Left kidney (tissue), 1 donor: ENCODE measurements at regions not wholly inside any gene's neighbourhood (a gene's known extent, or its start where the extent isn't known, plus 50 kb on each side); places are given as distances from the start of the nearest gene placed in this dataset.

Experiments used
- DNase-seq: peaks from one replicate; pipeline ENCODE4 v3.0.0-alpha.2; 2013

DNA sequence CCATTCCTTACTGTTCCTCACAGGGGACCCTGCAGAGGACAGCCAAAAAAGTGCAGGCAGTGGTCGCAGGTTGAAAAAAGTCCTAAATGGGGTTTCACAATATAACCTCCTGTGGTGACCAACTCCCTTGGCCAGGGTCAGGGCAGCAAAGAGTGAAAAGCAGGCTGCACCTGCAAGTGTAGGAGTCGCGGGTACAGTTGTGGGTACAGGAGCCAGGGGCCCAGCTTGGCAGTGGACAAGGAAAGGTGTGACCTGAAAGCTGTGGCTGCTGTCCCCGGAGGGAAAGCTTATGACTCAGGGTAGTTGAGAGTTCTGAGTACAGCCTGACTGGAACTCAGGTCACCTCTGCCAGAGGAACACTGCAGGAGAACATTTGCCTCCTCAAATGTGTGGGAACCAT lies 1114.1 kb downstream of the ROBO2 start:
- DNase-seq, result no peak

DNA sequence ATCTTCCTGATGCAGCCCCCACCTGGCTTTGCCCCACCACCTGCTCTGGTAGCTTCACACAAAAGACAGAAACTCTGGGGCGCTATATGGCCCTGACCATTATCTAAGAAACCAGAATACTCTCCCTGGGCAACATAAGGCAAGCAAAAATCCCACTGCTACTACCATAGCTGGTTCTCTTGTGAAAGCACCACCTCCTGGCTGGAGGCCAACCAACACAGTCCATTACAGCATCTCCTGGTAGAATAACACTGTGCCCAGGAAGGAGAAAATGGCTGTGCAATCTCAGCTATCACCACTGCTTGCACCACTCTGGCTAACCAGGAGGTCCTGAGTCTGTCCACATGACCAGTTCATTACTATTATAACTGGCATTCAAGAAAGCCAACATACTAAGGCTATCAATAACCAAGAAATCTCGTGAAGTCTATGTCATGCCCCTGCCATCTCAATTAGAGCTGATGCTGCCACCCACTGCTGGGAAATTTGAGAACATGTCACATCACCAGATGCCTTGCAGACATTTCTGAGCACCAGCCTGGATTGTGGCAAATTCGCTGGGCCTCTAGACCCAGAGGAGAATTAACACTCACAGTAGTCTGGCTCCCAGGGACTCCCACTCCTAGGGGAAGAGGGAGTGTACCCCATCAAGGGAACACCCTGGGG lies 1114.8 kb downstream of the ROBO2 start:
- DNase-seq, result no peak

DNA sequence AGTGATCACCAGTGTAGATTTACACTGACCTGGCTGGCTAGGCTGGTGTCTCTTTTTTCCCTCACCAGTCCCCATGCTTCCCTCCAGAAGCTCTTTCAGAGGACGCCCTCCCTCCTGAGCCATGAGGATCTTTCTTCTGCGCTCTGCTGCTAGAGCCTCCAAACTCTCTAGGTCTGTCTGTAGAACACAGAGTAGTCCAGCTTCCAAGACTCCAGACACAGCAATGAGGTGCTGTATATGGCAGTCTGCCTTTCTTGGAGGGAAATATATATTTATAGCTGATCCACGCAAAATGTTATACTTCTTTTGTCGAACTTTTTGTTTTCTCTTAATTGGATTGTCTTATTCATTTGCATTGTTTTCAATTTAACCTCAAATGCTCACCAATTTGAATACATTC lies 1121.8 kb downstream of the ROBO2 start:
- DNase-seq, result no peak

DNA sequence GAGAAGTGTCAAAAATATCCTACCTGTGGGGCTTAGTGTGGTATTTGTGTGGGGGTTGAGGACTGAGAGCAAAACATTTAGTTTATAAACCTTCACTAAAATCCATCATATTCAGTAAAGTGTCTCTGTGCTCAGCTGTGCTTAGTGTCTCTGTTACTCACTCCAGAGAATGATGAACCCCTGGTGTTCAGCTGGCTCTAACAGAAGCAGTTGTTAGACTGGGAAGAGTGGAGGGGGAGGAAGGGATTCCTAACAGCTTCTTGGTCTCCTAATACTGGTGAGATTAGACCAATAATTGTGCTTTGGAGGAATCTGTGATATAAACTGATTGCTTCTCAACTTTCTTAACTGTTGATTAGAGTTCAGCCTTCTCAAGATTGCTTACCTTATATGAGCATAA lies 1123.5 kb downstream of the ROBO2 start:
- DNase-seq, result no peak

DNA sequence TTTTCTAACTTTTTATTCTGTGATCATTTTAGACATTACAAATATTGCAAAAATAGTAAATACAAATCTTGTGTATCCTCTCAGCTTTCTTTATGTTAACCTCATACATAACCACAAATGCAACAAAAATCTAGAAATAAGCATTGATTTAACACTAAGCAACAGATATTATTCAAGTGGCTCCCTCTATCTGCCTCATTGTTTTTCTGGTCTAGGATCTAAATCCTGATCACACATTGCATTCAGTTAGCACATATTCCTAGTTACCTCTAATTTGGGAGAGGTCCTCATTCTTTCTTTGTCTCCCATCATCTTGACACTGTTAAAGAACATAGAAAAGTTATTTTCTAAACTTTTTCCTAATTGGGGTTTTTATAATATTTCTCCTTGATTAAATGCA lies 1126.0 kb downstream of the ROBO2 start:
- no peak for DNase-seq

DNA sequence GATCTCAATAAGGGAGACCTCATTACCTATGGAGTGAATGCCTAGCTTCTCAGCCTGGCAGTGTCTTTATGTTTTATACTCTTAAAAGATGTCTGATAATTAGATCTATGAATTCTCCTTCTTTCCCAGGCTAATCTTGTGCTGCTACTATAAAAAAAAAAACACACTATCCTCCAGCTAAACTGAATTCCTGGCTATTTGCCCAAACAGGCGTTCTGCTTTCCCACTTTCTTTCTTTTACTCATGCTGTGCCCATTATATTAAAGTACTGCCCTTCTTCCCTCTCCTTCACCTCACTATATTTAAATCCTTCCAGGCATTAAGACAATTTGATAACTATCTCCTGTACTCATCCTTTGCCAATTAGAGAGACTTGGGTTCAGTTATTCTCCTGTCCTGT lies 1134.9 kb downstream of the ROBO2 start:
- DNase-seq, result no peak

DNA sequence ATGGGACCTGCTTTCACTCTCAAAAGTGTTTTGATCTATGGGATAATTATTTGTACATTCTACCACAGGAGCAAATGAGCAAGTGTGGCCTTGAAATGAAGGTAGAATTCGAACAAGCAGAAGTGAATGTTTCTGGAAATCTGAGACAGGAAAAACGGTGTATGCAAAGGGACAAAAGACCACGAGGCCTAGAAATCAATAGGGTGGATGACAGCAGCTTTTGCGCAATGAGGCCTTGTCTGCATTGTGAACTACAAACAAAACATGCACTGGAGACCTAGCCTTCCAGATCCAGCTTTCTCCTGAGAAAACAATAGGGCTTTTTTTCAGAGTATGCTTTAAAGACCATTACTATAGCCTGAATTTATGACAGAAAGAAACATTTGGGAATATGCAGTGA lies 1137.0 kb downstream of the ROBO2 start:
- DNase-seq, result no peak

DNA sequence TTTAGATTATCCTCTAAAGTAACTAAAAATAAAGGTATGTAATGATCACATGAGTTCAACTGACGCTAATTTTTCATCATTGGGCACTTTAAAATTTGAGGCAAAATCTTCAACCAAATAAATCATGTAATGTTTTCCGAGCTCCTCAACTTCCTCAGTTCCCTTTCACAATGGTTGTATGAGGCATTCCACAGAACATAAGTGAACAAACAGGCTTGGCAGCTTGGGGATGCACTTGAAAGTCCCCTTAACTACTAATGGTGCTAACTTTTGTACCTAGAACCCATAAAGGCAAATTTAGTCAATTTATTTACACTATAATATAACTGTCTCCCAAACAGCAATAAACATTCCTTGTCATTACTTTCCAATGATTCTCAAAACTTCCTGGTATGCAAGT lies 1137.9 kb downstream of the ROBO2 start:
- no peak for DNase-seq

DNA sequence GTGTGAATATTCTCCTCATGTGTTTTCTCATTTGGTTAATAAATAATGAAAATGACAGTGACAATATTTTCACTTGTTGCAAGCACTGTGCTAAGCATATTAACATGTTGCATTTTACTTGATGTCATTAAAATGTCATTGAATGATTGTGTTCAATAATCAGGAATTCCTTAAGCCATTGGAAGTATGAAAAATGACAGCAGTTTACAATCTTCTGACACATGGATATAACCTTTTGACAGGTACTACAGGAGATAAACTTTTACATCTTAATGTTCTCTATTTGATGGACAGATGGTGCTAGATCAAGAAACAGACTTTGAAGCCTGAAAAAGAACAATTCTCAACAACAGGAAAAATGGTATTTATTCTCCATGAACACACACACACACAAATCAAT lies 1138.3 kb downstream of the ROBO2 start:
- DNase-seq, result no peak

DNA sequence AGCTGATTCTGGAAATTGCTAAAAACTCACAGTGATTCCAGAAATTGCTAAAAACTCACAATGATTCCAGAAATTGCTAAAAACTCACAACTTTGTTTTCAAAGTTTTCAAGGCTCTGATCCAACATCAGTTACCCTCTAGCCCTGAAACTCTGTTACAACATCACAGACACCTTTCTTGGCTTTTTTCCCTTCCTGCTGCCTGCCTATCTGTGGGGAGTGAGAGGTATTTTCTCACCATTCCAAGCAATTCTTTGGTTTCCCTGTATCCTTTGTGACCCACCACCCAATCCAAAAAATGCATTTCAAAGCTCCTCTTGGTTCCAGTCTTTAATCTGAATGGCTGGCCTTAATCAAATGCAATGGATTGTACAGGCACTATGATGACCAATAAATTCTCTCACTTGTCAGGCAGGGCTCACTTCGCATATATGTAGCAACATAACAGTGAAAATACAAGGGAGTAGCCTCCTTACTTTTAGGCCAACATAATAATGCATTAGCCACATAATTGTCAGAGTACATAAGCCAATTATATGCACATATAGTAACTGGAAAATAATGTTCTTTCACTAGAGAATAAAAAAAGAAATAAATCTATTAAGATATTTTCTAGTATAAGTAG lies 1139.0 kb downstream of the ROBO2 start:
- no peak for DNase-seq

DNA sequence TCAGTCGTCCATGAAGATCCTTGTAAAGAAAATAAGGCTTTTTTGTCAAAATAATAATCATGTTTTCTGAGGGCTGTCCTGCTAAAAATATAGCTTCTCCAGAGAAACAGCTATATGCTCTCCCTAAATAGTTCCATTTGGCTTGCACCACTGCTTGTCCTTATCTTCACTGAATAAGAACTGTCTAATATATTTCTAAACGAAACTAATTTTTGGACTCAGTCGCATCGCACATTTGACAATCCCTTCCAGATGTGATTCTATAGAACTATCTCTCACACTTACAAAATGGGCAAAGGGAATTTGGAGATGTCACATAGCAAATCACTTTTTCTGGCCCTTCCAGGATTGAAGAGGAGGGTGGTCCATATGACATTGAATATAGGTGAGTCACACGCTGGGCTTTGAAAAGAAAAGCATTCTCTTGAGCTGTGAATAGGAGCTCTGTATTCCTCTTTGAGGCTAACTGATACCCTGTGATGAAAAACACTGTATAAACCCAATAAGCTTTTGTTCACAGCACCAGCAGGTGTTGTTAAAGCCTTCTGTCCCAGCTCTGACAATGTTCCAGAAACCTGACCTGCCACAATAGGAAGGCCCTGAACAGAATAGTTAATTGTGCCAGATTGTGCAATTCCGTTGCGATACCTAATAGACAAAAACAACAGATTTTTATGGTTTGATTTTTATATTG lies 1144.2 kb downstream of the ROBO2 start:
- no peak for DNase-seq

DNA sequence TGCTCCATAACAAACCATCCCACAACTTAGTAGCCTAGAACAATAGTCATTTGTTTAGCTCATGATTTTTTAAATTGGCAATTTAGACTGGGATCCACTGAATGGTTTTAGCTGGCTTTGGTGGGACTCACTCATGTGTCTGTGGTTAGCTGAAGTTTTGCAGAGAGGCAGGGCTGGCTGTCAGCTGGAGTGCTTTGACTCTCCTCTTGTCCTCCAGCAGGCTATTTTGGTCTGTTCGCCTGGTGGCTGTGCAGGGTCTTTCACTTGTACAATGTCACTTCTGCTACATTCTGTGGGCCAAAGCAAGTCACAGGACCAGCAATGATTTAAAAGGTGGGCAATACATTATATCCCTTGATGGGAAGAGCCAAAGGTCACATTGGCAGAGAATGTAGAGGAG lies 1146.5 kb downstream of the ROBO2 start:
- DNase-seq, result no peak

DNA sequence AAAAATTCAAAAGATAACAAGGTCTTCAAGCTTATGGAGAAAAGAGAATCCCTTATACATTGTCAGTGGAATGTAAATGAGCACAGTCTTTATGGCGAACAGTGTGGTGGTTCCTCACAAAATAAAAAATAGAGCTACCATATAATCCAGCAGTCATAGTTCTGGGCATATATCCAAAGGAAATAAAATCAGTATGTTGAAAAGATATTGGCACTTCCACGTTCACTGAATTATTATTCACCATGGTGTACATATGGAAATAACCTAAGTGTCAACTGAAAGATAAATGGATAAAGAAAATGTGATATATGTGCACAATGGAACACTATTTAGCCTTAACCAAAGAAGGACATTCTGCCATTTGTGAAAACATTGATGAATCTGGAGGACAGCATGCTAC lies 1161.2 kb downstream of the ROBO2 start:
- no peak for DNase-seq

DNA sequence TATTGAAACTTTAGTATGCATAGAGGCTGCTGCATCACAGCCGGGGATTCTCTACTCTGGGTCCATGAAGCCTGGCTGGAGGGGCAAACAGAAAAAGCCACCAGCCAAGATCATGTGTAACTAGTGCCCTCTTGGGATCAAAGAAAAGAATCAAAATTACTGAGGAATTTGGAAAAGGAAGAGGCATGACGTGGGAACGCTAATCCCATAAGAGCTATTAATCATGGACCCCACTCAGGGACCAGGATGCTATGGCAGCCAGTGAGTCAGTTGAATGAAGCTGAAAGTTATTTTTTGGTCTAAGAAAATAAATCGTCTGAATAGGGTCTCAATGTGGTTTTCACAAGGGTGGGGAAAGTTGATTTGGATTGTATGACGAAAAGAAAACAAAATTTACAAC lies 1165.1 kb downstream of the ROBO2 start:
- DNase-seq, result peak; percentile 40

DNA sequence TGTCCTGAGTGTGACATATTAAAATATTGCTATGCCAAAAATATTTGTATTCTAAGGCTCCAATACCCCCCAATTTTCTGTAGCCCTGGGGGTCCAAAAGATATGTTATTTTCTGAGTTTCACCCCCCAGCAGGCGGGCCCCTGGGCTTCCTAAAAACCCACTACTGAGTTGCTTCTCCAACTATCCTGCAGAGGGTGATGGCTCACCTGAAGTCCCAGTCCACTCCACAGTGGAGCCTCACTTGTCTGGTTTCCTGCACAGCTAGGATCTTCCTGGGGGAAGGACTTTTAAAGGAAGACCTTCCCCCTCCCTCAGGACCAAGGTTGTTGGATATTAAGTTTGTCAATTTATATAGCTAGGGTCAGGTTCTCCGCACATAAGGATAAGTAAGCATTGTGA lies 1181.4 kb downstream of the ROBO2 start:
- no peak for DNase-seq

DNA sequence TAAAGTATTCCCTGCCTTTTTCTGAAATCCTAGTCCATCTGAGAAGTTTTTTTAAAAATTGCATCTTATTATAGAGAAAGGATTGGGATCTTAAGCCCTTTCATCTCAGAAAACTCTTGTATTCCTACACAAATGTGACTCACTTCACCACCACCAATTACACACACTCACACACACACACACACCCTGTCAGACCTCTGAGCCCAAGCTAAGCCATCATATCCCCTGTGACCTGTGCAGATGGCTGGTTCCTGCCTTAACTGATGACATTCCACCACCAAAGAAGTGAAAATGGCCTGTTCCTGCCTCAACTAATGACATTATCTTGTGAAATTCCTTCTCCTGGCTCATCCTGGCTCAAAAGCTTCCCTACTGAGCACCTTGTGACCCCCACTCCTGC lies 1181.9 kb downstream of the ROBO2 start:
- no peak for DNase-seq

DNA sequence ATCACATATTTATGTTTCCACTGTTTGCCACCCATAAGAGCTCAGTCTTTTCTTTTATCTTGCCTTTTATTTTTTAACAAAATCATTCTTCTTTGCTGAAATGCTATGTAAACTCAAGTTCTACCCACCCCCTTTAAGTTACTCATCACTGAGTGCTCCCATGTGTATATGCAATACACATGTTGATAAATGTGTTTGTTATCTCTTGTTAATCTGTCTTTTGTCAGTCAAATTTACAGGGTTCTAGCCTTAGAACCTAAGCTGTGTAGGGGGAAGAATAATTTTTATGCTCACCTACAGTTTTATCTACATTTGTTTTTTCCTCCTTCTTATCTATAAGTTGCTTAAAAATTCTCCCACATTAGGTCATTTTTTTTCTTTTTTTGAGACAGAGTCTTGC lies 1195.9 kb downstream of the ROBO2 start:
- no peak for DNase-seq

DNA sequence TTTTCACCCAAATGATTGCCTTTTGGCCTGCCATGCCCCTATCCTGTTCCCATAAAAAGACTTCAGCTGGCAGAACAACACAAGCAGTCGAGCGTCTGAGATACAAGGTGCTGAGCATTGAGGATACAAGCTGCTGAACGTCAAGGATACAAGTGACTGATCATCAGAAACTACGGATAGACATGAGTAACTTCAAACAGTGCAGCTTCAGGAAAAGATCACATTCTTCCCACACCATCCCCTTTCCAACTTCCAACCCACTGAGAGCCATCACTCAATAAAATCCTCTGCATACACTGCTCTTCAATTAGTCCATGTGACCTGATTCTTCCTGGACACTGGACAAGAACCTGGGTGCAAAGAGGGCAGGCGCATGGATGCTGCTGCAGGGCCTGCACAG lies 1198.9 kb downstream of the ROBO2 start:
- DNase-seq, result no peak

DNA sequence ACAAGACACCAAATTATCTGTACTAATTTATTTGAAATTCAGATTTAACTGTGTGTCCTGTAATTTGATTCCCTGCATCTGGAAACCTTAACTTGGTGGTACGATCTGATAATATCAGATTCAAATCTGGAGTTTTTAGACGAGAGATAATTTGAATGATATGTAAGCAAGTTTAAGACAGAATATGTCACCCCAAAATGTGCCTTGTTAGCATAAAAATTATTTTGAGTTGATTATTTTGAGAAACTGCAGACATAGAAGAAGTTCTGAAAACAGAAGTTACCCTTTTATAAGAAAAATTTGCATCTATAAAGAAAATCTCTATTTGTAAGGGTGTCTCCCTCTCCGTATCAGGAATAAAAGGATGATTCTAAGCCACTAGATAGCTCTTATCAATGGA lies 1202.8 kb downstream of the ROBO2 start:
- DNase-seq, result no peak

DNA sequence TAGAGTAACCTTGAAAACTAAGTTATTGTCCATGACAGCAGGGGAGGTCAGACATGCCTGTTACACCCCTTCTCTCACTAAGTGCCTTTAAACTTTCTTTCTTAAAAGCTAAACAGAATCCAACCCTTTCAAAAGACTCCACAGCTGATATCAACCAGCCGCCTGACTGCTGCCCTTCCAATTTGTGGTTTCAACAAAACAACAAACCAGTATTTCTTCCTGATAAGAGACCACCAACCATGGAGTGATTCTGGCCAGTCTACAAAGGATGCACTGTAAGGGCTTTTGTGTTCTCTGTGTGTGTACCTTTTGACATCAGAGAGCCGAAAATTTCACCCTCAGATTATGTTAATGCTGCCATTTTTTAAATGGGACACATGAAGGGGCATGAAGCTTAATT lies 1204.2 kb downstream of the ROBO2 start:
- DNase-seq, result no peak

DNA sequence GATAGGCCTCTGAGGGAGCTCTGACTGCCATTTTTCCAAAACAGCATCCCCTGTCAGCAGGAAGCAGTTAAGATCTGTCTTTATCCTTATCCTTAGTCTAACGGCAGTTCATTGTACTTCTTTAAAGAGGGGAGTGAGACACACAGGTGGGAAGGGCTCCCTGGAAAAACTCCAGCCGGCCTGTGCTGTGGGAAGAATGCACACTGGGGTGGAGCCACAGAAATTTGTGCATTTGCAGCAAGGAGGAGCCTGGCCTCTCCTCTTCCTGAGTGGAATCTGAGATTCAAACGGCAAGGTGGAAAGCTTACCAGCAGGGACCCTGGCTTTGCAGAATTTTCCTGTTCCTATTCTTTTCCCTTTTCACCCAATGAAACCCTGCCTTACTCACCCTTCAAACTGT lies 1209.4 kb downstream of the ROBO2 start:
- DNase-seq, result no peak

DNA sequence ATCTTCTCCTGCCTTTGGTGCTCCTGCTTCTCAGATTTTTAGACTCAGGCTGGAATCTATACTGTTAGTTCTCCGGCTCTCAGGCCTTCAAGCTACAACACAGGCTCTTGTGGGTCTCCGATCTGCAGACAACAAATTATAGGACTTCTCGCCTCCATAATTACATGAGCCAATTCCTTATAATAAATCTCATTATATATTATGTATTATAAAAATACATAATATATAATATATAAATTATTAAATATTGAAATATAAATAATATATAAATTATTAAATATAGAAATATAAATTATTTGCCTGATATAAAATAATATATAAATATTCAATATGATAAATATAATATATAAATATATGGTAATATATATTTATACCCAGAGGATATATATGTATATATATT lies 1214.0 kb downstream of the ROBO2 start:
- DNase-seq, result no peak

DNA sequence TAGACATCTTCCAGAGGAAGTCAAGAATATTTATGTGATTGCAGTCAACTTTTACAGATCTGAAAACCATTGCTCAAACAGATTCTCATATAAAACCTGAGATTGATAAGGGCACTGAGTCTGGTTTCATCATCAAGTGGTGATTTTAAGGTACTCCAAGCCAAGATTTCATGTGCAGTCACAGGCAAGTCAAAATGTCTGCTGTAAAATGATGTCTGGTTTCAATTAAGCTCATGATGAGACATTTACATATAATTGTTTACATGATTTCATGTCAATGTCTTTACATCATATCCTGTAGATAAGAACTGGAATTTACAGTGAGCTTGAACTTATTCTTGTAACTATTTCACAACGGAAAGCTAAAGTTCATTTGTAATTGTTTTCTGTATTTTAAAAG lies 1215.5 kb downstream of the ROBO2 start:
- no peak for DNase-seq

DNA sequence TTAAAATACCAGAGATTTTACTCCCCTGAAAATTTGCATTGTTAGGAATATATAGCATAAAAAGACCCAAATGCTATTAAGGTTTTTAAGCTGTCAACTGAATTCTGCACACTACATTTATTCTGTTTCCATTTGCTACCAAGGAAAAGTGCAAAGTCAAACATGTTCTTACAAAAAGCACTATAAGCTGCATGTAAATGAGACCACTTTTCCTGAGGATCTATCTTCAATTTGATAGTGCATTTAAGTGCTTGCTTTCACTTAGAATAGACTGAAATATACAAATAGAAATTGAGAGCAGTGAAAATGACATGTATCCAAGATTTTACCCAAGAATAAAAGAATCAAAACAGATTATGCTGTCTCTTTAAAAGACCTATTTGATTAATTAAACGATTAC lies 1216.2 kb downstream of the ROBO2 start:
- no peak for DNase-seq
